NCI-H1092 treated with DMSO at 0.1 percent for 48 hours (cell line): ENCODE measurements at regions not wholly inside any gene's neighbourhood (a gene's known extent, or its start where the extent isn't known, plus 50 kb on each side); places are given as distances from the start of the nearest gene placed in this dataset.

Source experiments
- DNase-seq: peaks from one replicate; lab custom pipeline; 2025; lab: John Stamatoyannopoulos, UW

DNA sequence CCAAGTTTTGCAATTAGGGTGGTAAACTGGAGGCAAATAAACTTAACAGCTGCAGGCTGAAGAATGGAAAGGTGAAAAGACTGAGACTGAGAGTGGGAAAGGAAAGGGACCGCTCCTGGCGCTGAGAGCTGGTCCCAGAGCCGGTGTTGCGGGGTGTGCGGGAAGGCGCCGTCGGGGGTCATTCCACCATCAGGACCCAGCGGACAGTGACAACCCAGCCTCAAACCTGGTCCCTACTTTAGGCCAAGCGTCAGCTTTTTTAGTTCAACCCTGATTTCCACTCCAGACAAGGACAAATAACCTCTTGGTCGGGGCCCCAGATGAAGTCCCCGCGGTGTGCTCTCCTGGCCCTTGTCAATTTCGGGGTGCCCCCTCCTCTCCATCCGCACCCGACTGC, 145.8 kb upstream of the ETS2 start:
- DNase-seq, result no peak

DNA sequence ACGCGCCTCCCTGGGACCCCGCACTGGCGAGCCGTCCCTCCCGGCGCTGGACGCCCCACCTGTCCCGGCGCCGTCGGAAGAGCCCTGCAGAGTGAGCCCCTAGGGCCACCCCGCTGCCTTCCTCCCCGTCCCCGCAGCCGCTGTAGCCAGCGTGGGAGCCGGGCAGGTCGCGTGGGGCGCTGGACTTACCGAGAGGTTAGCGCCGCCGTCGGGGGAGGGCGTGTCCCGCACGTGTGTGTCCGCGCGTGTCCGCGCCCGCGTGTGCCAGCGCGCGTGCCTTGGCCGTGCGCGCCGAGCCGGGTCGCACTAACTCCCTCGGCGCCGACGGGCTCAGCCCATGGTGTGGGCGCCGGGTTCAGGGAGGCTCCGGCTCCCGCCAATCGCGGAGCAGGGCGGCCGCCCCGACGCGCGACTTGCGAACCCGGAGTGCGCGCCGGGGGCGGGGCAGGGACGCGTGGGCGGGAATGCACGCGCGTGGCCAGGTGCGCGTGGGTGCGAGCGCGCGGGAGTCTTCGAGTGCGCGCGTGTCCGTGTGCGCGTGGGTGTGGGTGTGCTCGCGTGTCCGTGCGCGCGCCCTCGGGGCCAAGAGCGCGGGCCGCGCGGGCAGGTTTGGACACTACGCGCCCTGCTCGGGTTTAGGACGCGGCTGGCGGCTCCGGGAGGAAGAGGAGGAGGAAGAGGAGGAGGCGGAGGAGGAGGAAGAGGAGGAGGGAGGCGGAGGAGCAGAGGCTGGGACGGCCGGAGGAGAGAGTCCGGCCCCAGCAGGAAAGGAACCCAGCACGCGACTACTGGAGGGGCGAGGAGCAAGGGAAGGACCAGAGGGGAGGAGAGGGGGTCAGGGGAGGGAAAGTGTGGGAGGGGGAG, 145.2 kb upstream of the ETS2 start:
- DNase-seq, result no peak

DNA sequence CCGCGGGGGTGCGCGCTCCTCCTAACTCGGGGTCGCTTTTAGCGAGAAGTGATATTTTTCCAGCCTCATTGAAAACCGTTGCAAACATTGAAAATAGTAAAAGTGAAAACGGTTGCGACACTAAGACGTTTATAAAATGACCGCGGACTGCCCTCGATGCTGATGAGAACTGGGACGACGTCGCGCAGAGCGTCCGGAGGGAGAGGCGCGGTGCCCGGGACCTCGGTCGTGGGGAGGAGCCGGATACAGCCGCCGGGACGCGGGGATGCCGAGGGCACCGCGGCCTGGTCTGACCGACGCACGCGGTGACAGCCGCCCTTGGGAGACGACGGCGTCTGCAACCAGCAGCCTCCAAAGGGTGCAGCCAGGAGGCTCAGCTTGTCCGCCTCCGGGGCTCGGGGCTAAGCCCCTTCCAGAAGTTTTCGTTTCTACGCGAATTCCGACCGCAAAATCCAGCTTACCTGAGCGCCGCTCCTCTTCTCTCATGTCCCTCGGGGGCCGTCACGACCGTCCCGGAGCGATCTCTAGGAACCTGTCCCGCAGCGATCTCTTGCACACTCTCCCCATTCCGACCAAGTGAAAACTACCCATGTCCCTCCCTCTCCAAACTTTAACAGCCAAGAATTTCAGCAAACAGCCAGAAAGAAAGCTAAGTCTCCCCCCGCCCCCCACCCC, 144.4 kb upstream of the ETS2 start:
- DNase-seq, result no peak

DNA sequence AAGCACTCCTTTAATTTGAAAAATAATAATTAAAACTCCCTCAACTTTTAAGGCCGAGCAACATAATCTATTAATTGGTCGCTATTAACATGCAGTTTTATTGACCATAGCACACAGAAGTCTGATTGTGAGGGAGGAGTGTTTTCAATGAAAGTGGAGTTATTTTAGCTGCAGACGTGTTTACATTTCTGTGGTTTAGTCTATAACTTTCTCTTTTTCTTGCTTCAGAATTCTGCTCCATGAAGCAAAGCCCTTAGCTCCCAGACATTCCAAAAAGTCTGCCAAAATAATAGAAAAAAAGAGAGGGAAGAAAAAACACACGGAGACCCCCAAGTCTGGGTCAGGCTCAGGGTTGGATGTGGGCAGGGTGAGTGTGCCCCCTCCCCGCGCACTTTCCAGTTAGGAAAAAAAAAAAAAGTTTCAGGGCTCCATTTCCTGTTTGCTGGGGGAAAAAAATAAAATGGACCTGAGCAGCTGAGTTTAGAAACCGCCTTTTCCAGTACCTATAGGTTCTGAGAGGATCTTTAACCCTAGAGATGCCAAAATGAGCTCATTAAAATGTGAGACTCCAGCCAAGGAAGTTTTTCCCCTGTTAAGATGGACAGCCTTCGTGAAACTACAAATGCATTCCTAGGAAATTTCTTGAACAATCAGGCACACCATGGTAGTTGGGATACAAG, 143.7 kb upstream of the ETS2 start:
- no peak for DNase-seq

DNA sequence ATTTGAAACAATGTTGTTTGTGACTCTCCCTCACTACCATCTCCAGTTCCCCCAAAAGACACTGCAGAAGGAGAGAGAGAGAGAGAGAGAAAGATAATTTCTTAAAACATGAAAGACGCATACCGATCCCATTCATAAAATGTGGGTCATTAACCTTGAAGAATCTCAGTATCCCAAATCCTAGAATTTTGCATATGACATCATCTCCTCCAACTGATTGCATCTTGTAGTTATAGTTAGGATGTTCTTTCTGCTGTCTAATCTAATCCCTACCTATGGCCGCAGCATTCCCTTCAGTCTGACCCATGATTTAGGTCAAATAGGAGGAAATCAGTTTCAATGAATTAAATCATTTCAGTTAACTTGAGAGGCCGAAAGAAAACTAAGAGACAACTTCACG, 142.4 kb upstream of the ETS2 start:
- no peak for DNase-seq

DNA sequence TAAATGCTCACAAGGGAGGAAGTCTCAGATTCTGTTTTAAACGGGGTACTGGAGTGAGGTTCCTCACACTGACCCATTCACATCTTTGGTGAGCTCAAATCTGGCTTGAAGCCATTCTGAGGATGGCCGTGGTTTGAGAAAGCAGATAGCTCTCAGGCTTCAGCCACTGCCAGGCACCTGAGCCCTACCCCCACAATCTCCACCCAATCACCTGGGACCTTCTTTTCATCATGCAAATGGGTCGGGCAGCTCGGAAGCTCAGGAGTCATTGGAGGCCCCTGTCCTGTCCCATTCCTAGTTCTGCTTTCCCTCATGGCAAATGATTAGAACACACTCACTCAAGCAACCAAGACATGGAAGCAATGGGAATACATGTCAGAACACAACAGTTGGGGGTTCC, 141.4 kb upstream of the ETS2 start:
- DNase-seq, result no peak

DNA sequence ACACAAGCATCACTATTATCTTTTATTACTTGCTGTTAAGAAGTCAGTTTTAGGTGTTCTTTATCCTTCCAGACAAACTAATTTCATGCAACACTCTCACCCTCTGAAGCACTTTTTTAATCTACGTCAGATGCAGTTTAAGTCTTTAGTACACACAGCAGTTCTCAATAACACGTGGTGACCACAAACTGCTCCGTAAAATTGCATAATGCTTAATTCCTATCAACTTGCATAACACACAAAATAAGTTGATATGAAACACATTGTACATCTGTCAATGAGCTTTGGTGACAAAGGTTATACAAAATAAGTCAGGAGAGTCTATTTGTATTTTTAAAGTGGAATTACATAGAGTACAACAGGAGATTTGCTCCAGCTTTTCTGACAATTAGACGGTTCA, 140.9 kb upstream of the ETS2 start:
- DNase-seq, result no peak

GRCh38 chr21:38667291-38667870, 138.3 kb upstream of the ETS2 start:
- no peak for DNase-seq

- no peak for DNase-seq
Measured at GRCh38 chr21:38668067-38668466, 137.7 kb upstream of the ETS2 start.

DNA sequence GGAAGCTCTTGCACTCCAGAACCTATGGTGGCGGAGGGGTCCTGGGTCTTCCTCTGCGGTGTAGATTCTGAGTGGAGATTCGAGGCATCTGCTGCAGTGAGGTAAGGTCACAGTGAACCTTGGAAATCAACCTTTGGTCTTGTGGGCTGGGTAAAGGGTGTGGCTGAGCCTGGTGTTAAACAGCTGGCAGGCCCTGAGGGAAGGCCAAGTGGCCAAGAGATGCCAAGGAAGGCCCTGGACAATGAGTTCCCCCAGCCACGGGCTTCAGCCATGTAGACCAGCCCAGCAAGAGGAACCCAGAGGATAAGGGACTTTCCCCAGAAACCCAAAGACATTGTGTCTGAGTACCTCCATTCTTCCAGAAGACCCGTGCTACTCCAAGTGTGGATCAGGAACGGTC, 137.2 kb upstream of the ETS2 start:
- no peak for DNase-seq

DNA sequence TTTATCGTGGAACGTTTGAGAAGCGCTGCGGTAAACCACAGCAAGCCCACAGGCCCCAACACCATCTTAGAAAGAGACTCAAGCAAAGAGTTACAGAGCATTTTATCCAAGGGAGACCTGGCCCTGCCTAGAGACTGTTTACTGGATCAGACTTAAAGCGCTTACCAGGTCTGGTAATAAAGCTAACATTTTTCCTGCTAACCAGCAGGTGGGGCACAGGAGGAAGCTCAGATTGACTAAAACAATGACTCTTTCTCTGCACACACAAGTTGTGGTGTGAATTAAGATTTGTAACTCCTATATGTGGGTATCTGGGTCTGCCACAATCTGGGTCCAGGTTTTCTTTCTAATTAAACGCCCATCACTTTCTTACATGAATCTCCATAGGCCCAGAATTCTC, 136.5 kb upstream of the ETS2 start:
- DNase-seq, result peak; percentile 32

DNA sequence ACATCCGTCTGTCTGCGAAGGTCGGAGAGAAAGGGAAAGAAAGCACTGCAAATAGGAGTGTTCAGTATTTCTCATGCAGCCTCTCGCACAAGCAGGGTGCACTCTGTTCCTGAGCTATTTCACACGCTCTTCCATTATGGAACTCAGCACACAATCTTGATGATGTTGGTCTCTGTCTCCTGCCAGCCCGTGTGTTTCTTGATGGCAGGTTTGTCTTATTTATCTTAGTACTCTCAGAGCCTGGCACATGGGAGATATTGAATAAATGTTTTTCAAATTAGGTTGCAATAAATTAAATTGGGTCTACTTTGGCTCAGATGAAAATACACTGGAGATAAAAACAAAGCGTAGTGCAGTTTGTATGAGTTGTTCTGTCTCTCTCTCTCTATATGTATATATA, 134.9 kb upstream of the ETS2 start:
- no peak for DNase-seq

DNA sequence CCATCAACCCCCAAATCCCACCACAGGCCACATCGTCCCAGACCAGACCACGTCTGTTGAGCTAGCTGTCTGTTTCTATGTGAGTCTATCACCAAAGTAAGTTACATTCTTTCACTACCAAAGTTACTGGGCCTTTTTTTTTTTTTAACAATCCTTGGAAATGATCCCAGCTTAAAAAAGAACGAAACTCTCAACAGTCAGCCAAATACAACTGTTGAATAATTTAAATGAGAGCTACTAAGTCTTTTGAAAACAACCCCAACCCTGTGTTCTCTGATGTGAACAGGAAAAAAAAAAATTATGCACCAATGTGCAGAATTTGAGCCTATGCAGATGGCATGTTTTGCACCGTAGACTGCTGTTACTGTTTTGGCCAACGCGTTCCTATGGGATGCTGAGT, 134.0 kb upstream of the ETS2 start:
- DNase-seq, result no peak

DNA sequence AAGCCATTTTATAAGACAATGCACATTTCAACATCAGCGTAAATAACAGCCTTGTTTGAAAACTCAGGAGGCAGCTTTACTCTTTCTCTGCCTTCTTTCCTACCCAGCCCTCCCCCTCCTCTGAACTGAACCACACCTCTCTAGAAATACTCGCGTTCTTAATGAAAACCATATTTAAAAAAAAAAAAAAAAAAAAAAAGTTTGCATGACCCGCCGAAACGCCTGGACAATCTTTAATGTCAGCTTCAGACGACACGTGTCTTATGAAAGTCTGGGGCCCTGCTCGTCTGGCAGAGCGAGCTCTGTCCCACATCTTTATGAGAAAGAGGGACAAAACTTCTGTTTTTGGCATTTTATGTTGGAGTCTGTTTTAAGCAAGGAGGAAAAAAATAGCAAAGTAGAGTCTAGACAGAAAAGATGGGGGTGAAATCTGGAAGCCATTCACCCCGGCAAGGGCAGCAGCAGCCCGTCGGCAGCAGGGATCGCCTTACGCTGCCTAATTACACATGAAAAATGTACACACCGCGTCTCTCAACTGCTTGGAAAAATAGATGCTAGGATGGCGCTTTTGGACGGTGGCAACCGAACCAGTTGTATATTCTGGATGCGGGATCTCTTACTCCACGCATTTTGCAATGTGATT, 130.4 kb upstream of the ETS2 start:
- DNase-seq, result peak; percentile 13

DNA sequence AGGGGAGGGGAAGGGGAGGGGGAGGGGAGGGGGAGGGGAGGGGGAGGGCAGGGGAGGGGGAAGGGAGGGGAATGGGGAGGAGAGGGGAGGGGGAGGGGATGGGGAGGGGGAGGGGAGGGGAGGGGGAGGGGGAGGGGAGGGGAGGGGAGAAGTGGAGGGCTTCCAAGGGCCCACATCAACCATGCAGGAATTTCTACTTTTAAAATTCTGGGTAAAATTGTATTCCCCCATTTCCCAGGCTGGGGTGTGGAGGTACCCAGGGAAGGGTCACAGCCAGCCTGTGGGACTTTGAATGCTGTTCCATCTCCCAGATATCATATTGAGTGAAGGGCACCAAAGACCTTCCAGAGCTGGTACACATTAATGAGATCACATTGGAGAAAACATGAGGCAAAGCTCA, 126.9 kb upstream of the ETS2 start:
- DNase-seq, result no peak

DNA sequence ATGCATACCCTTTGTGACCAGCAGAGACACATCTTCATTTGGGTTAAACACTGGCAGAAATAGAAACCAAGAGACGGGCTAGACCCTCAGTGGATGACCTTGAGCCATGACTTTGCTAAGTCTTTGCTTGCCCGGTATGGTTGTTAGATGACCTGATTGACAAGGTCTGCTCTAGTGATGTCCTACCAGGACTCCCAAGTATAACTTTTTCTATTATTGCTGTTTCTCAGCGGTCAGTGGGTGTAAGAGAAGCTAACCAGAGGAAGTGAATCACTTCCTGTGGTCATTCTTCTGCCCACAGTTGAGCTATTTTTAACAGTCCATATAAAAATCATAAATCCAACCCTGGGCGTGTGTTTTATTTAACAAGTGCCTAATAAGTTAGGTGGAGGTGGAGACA, 126.2 kb upstream of the ETS2 start:
- DNase-seq, result no peak

GRCh38 chr21:38680401-38680800, 125.3 kb upstream of the ETS2 start:
- no peak for DNase-seq

- DNase-seq, result no peak
Measured at GRCh38 chr21:38683222-38683621, 122.5 kb upstream of the ETS2 start.

DNA sequence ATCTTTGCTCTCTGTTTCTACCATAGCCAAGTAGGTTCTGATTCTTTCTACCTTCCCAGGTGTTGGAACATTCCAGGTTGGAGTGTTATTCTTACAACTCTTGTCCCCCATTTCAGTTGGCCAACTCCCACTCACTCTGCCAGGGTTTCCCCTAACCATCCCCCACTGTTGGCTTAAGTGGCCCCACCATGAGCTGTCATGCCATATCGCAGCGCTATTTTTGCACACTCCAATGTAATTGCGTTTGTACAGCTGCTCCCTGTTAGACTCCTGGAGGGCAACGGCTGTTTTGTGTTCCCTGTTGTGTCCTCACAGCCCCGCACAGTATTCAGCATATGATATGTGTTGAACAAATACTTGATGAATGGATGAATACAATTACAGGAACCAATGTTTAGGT, 117.7 kb upstream of the ETS2 start:
- DNase-seq, result peak; percentile 98

DNA sequence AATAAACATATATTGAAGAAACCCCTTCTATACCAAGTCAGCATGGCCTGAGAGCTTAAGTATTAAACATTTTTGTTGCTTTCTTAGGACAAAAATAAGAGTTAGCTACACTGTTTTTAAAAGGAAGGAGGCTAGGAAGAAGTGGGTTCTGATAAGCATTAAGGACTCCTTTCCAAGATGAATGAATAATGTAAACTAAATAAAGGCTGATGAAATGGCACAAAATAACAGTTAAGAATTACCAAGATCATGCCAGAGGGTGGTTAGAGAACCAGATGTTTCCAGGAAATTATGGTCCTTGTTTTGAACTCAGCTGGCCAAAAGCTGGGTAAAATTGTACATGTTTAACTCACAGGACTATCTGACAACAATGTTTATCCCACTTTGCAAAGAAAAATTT, 114.1 kb upstream of the ETS2 start:
- no peak for DNase-seq

GRCh38 chr21:38696579-38696978, 109.2 kb upstream of the ETS2 start:
- DNase-seq, result no peak

DNA sequence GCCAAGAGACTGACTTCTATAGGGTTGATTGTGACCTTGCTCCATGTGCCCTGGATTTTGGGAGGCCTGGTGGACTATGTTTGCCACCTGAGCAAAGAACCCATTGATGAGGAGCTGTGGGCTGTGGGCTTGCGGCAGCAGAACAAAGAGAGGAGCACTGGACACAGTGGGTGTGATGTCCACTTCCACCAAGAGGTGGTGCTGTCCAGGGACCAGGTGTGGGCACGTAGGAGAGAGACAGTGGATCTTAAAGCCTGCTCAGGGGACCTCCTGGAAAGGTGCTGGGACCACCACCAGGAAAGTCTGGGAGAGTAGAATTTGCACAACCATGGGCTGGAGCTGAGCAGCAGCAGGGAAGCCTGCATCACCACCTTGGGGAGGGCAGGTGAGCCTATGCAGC, 106.7 kb upstream of the ETS2 start:
- no peak for DNase-seq
